Heart left ventricle (tissue), 16 donors: ENCODE measurements at regions not wholly inside any gene's neighbourhood (a gene's known extent, or its start where the extent isn't known, plus 50 kb on each side); places are given as distances from the start of the nearest gene placed in this dataset.

Source experiments
- ATAC-seq, 4 donors: fragments of 200-7000 bp; cut with Tn5 transposase; one replicate each; pipeline ENCODE4 v1.9.1; 2020 to 2022; ENCODE audit warnings: moderate library complexity in 4 of 4, mild to moderate bottlenecking in 3 of 4, moderate number of reproducible peaks in 1 of 4
- DNase-seq, 5 donors: peaks; one replicate each; pipeline ENCODE4 v3.0.0-alpha.2; 2020
- H3K27ac ChIP-seq, 12 donors: fragments of 200-600 bp; sonication (generic) in 4 of 12; one replicate each; pipeline versions ENCODE4 v1.5.0 to v1.8.0; 2016 to 2022; ENCODE audit warnings: mild to moderate bottlenecking in 2 of 12
- H3K27me3 ChIP-seq, 9 donors: fragments of 200-600 bp; sonication (generic) in 2 of 9; one replicate each; pipeline versions ENCODE4 v1.5.1 to v1.8.0; 2016 to 2022; ENCODE audit warnings: mild to moderate bottlenecking in 3 of 9
- H3K36me3 ChIP-seq, 9 donors: fragments of 200-600 bp; sonication (generic) in 2 of 9; one replicate each; pipeline versions ENCODE4 v1.5.0 to v1.8.0; 2018 to 2022; ENCODE audit warnings: mild to moderate bottlenecking in 2 of 9
- H3K4me1 ChIP-seq, 12 donors: fragments of 200-600 bp; sonication (generic) in 4 of 12; one replicate each; pipeline versions ENCODE4 v1.5.0 to v1.8.0; 2016 to 2022; ENCODE audit warnings: mild to moderate bottlenecking in 3 of 12
- H3K4me3 ChIP-seq, 12 donors: fragments of 200-600 bp; sonication (generic) in 4 of 12; one replicate each; pipeline versions ENCODE4 v1.5.0 to v1.8.0; 2017 to 2022; ENCODE audit warnings: mild to moderate bottlenecking in 9 of 12, moderate library complexity in 4 of 12
- H3K9me3 ChIP-seq, 12 donors: fragments of 200-600 bp; sonication (generic) in 4 of 12; one replicate each; pipeline versions ENCODE4 v1.5.0 to v1.8.0; 2016 to 2022; ENCODE audit warnings: mild to moderate bottlenecking in 1 of 12
- CTCF ChIP-seq, 12 donors: fragments of 200-600 bp; sonication (generic) in 4 of 12; IDR thresholded peaks; one replicate each; pipeline versions ENCODE4 v1.5.0 to v1.8.0; 2018 to 2022; ENCODE audit warnings: antibody characterized with exemption in 12 of 12, mild to moderate bottlenecking in 5 of 12
- POLR2A ChIP-seq, 2 donors: fragments of 450-650 bp; IDR thresholded peaks; one replicate each; pipeline ENCODE4 v1.6.1; 2017; ENCODE audit warnings: antibody characterized with exemption in 2 of 2, mild to moderate bottlenecking in 2 of 2, moderate library complexity in 2 of 2
- WGBS, 4 donors: extraction: QIAGEN DNeasy Blood & Tissue Kit in 2 of 4; methylation state at CpG; one replicate each; pipeline versions ENCODE4 v1.1.5 to v1.1.7; 2013 to 2018; 5-methylcytosine and 5-hydroxymethylcytosine counted together
- intact Hi-C, 10 donors: fragments of 100-400 bp; cut with DNase I; formaldehyde crosslinking; loops; one replicate each; pipeline versions ENCODE4 v1.11.1 to v1.14.2; 2022
- donor health status: ischemic (EF 13 %, LVEDD 7.1; RV severe dilation, severe dysfunction).
- donor health status: healthy with polysubstance abuse.
- donor health status: DM: no; HTN: yes; CAD: no.
- donor health status: DM: no; HTN: no; CAD: no.
- donor health status: ischemic (EF 25% LVEDD 6.9; RV normal size, moderate dysfunction).
- donor health status: ischemic (EF 25% LVEDD 5.7; RV mildly dilated, moderate dysfunction).
- donor health status: healthy.
- donor health status: DM: yes; HTN: yes; CAD: no.
- donor health status: ischemic (EF 35%, LVEDD 5.7; RV mildly dilated, moderate dysfunction).
- donor health status: nonischemic (EF 11% LVEDD 7.7; RV severe dilation, severe dysfunction).
- donor health status: DM: yes; HTN: yes; CAD: no.
- donor health status: PGD.
- donor health status: ischemic (EF 29% LVEDD 5.4; RV normal size, mild dysfunction).
- donor health status: nonischemic (EF 23%, LVEDD 6.1; RV moderate dilation, normal function).

GRCh38 chr7:52463341-52463740 lies 572.1 kb upstream of the POM121L12 start:
- TF ChIP-seq POLR2A (IDR thresholded peaks at IDR 0.05) (no peak), CTCF (IDR thresholded peaks at IDR 0.05) (no peak)
- ATAC-seq (no peak), DNase-seq (no peak)
- WGBS, 4 donors: 47 to 62% (median 50%) methylated on average over 3 of the region's 3 CpGs
- intact Hi-C loops: no loop called here
- H3K4me3 ChIP-seq: no peak overlapping the region
- H3K9me3 ChIP-seq: no peaks in the 10 kb centered on the region
- no peaks in the 10 kb centered on the region for H3K36me3 ChIP-seq
- H3K27me3 ChIP-seq: no peaks in the 10 kb centered on the region
- no peak overlapping the region for H3K27ac ChIP-seq
- no peaks in the 10 kb centered on the region for H3K4me1 ChIP-seq

- 75 to 93% (median 87%) methylated on average over 3 of the region's 3 CpGs for WGBS, 4 donors
These were observed 573.0 kb upstream of the POM121L12 start for GRCh38 chr7:52462474-52462873.

GRCh38 chr7:52455571-52455970 lies 579.9 kb upstream of the POM121L12 start:
- DNase-seq (no peak), ATAC-seq (no peak)
- intact Hi-C loops: no loop called here
- no peaks in the 10 kb centered on the region for H3K4me1 ChIP-seq
- peaks cover 0 to 17% (median 0%) of the 10 kb centered on the region in 12 donors for H3K9me3 ChIP-seq
- H3K27ac ChIP-seq: no peak overlapping the region
- TF ChIP-seq POLR2A (IDR thresholded peaks at IDR 0.05) (no peak), CTCF (IDR thresholded peaks at IDR 0.05) (no peak)
- H3K36me3 ChIP-seq: no peaks in the 10 kb centered on the region
- H3K4me3 ChIP-seq: no peak overlapping the region
- H3K27me3 ChIP-seq: no peaks in the 10 kb centered on the region
- WGBS, 4 donors: 83 to 89% (median 86%) methylated on average over 8 of the region's 8 CpGs

More at GRCh38 chr7:52462474-52462873, 573.0 kb upstream of the POM121L12 start:
- Histone ChIP-seq H3K36me3 (no peaks in the 10 kb centered on the region), H3K9me3 (no peaks in the 10 kb centered on the region), H3K4me1 (no peaks in the 10 kb centered on the region), H3K27ac (no peak overlapping the region), H3K27me3 (no peaks in the 10 kb centered on the region), H3K4me3 (no peak overlapping the region)
- ATAC-seq (no peak), DNase-seq (no peak)
- TF ChIP-seq POLR2A (IDR thresholded peaks at IDR 0.05): no peak
- no peak for TF ChIP-seq CTCF (IDR thresholded peaks at IDR 0.05)
- intact Hi-C loops: no loop called here

GRCh38 chr7:52450816-52451215 lies 584.6 kb upstream of the POM121L12 start:
- Histone ChIP-seq H3K27ac (no peak overlapping the region), H3K36me3 (no peaks in the 10 kb centered on the region), H3K9me3 (peaks cover 0 to 23% (median 0%) of the 10 kb centered on the region in 12 donors), H3K4me3 (no peak overlapping the region), H3K4me1 (no peaks in the 10 kb centered on the region), H3K27me3 (no peaks in the 10 kb centered on the region)
- ATAC-seq (no peak), DNase-seq (no peak)
- intact Hi-C loops: no loop called here
- 74 to 78% (median 76%) methylated on average over 3 of the region's 3 CpGs for WGBS, 4 donors
- TF ChIP-seq CTCF (IDR thresholded peaks at IDR 0.05): no peak
- no peak for TF ChIP-seq POLR2A (IDR thresholded peaks at IDR 0.05)
